ENCODE measurements at regions not wholly inside any gene's neighbourhood (a gene's known extent, or its start where the extent isn't known, plus 50 kb on each side); places are given as distances from the start of the nearest gene placed in this dataset.

- TF ChIP-seq CTCF (conservative IDR thresholded peaks at IDR 0.05) (no peak), EZH2 (IDR thresholded peaks at IDR 0.05; ENCODE audit: low read depth) (no peak)
Measured at GRCh38 chr2:75390169-75390568, 170.6 kb downstream of the EVA1A start.

All from PC-9 (cell line).